ENCODE measurements at regions not wholly inside any gene's neighbourhood (a gene's known extent, or its start where the extent isn't known, plus 50 kb on each side); places are given as distances from the start of the nearest gene placed in this dataset.
"Not testable (repeated sequence)": the region's sequence is repeated elsewhere in the genome, so short reads cannot be mapped to it uniquely, and the experiment has no call there.

- DNase-seq (ENCODE audit: low read depth) = no peak
Measured at GRCh38 chr6:67068781-67069180, 1361.8 kb upstream of the EYS start.

GRCh38 chr6:67064323-67064722, 1357.3 kb upstream of the EYS start:
- no peak for DNase-seq (ENCODE audit: low read depth)

- no peak for DNase-seq (ENCODE audit: low read depth)
Measured at GRCh38 chr6:67047996-67048395, 1341.0 kb upstream of the EYS start.

- DNase-seq (ENCODE audit: low read depth) = no peak
Measured at GRCh38 chr6:67045076-67045475, 1338.0 kb upstream of the EYS start.

- DNase-seq (ENCODE audit: low read depth) = peak; percentile 3
Measured at GRCh38 chr6:67031451-67031850, 1324.4 kb upstream of the EYS start.

GRCh38 chr6:67030861-67031260, 1323.8 kb upstream of the EYS start:
- DNase-seq (ENCODE audit: low read depth) = no peak

GRCh38 chr6:67016921-67017460, 1310.0 kb upstream of the EYS start:
- DNase-seq (ENCODE audit: low read depth) = no peak

GRCh38 chr6:67011441-67011840, 1304.4 kb upstream of the EYS start:
- no peak for DNase-seq (ENCODE audit: low read depth)

GRCh38 chr6:67009818-67010217, 1302.8 kb upstream of the EYS start:
- no peak for DNase-seq (ENCODE audit: low read depth)

- no peak for DNase-seq (ENCODE audit: low read depth)
Measured at GRCh38 chr6:67003844-67004243, 1296.8 kb upstream of the EYS start.

- DNase-seq (ENCODE audit: low read depth) = no peak
Measured at GRCh38 chr6:67000121-67000520, 1293.1 kb upstream of the EYS start.

GRCh38 chr6:66997579-66997978, 1290.6 kb upstream of the EYS start:
- not testable (repeated sequence) for DNase-seq (ENCODE audit: low read depth)

GRCh38 chr6:66995669-66996068, 1288.6 kb upstream of the EYS start:
- DNase-seq (ENCODE audit: low read depth) = no peak

GRCh38 chr6:66993708-66994107, 1286.7 kb upstream of the EYS start:
- not testable (repeated sequence) for DNase-seq (ENCODE audit: low read depth)

GRCh38 chr6:66993272-66993671, 1286.2 kb upstream of the EYS start:
- no peak for DNase-seq (ENCODE audit: low read depth)

- no peak for DNase-seq (ENCODE audit: low read depth)
Measured at GRCh38 chr6:66992660-66993059, 1285.6 kb upstream of the EYS start.

- no peak for DNase-seq (ENCODE audit: low read depth)
Measured at GRCh38 chr6:66986940-66987339, 1279.9 kb upstream of the EYS start.

GRCh38 chr6:66985816-66986215, 1278.8 kb upstream of the EYS start:
- DNase-seq (ENCODE audit: low read depth) = no peak

- no peak for DNase-seq (ENCODE audit: low read depth)
Measured at GRCh38 chr6:66970373-66970772, 1263.3 kb upstream of the EYS start.

GRCh38 chr6:66965227-66965626, 1258.2 kb upstream of the EYS start:
- DNase-seq (ENCODE audit: low read depth) = peak; percentile 43

GRCh38 chr6:66964216-66964615, 1257.2 kb upstream of the EYS start:
- no peak for DNase-seq (ENCODE audit: low read depth)

- no peak for DNase-seq (ENCODE audit: low read depth)
Measured at GRCh38 chr6:66962082-66962481, 1255.1 kb upstream of the EYS start.

- no peak for DNase-seq (ENCODE audit: low read depth)
Measured at GRCh38 chr6:66961191-66961590, 1254.2 kb upstream of the EYS start.

GRCh38 chr6:66949191-66949661, 1242.2 kb upstream of the EYS start:
- DNase-seq (ENCODE audit: low read depth) = no peak

Measured in renal cortical epithelial cell (primary cell).